ENCODE measurements at regions not wholly inside any gene's neighbourhood (a gene's known extent, or its start where the extent isn't known, plus 50 kb on each side); places are given as distances from the start of the nearest gene placed in this dataset.

DNA sequence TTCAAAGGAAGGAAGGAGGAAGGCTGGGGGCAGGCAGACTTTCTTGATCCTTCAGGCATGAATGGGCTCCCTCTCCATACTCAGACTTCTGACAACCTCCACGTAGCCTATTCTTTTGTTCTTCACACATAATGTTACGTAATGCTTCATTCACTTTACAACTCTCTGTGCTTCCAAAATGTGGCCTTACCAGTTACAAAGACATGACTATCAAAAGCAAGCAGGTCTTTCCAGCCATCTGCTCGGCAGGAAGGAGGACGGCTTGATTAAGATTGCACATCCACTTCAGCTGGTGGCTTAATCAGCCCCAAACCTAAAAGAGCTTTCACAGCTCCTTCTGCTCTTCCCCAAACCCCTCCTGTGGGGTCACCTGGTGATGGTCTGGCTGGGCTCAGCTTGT, 263.2 kb downstream of the XXYLT1 start:
- H4K20me1 ChIP-seq (ENCODE audit: insufficient read depth), result no peaks in the 10 kb centered on the region
- no peaks in the 10 kb centered on the region for H3K79me2 ChIP-seq (ENCODE audit: insufficient read depth)
- no peak overlapping the region for H2AFZ ChIP-seq (ENCODE audit: low read depth)
- POLR2A ChIA-PET, result no interaction called here
- no peak for DNase-seq
- H3K4me1 ChIP-seq (ENCODE audit: control insufficient read depth in 1 of 2, insufficient read depth in 2 of 2, low read depth in 1 of 2, low read length in 1 of 2), result peaks cover 0 to 19% of the 10 kb centered on the region in 2 experiments; a peak in 2 of 4 replicates
- no peaks in the 10 kb centered on the region for H3F3A ChIP-seq (replicated peaks; ENCODE audit: insufficient read depth)
- H3K9me2 ChIP-seq, result no peaks in the 10 kb centered on the region
- 82% methylated on average over 4 of the region's 4 CpGs for WGBS (ENCODE audit: low lambda C conversion rate)
- peaks cover 10% of the 10 kb centered on the region; the same call in 1 of the 2 replicates for H3K27me3 ChIP-seq (ENCODE audit: insufficient read depth)
- H3K36me3 ChIP-seq (replicated peaks in 1 of 2; ENCODE audit: control insufficient read depth in 1 of 2, insufficient read depth in 2 of 2, low read length in 1 of 2), result no peaks in the 10 kb centered on the region
- CTCF ChIA-PET, result interaction anchor here (1.1 to 2.2 kb wide), 2 partner anchors 28 to 99 kb away, joined by 3 to 5 read pairs; no protein-coding TSS in a partner anchor
- H3K4me3 ChIP-seq (ENCODE audit: low read depth in 2 of 2, low read length in 1 of 2), result no peak overlapping the region
- no peak overlapping the region for H3K4me2 ChIP-seq
- TF ChIP-seq GATA2 (CRISPR knock-in tag; IDR thresholded peaks at IDR 0.05), result no peak
- no peak for TF ChIP-seq EZH2phosphoT487 (IDR thresholded peaks at IDR 0.05; ENCODE audit: borderline replicate concordance, low read depth)
- H3K9me3 ChIP-seq, result no peaks in the 10 kb centered on the region
- no peak overlapping the region for H3K9ac ChIP-seq
- H3K27ac ChIP-seq (ENCODE audit: low read depth in 2 of 2, low read length in 1 of 2), result no peak overlapping the region

DNA sequence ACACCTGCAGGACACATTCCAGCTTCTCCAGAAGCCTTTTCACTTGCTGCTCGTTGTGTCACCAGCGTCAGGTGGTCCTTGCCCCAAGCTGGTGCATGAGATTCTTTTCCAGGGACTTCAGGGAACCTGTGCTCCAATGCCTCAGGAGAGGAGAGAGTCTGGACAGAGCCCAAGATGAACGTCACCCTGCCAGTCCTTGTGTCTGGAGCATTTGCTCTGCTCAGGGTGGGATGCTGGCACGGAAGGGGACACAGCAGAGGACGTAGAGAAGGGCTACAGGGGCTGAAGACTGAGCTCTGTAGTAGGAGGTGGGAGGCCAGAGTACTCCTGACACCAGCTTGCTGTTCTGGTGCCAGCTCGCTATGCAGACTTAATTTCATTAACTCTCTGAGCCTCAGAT, 262.1 kb downstream of the XXYLT1 start:
- POLR2A ChIA-PET, result no interaction called here
- H3K27ac ChIP-seq (ENCODE audit: low read depth in 2 of 2, low read length in 1 of 2), result no peak overlapping the region
- H3K4me1 ChIP-seq (ENCODE audit: control insufficient read depth in 1 of 2, insufficient read depth in 2 of 2, low read depth in 1 of 2, low read length in 1 of 2), result peaks cover 0 to 27% of the 10 kb centered on the region in 2 experiments; a peak in 3 of 4 replicates
- no peak overlapping the region for H3K9ac ChIP-seq
- no peaks in the 10 kb centered on the region for H3K79me2 ChIP-seq (ENCODE audit: insufficient read depth)
- H3K4me3 ChIP-seq (ENCODE audit: low read depth in 2 of 2, low read length in 1 of 2), result no peak overlapping the region
- no peaks in the 10 kb centered on the region for H3K36me3 ChIP-seq (replicated peaks in 1 of 2; ENCODE audit: control insufficient read depth in 1 of 2, insufficient read depth in 2 of 2, low read length in 1 of 2)
- no peak overlapping the region for H2AFZ ChIP-seq (ENCODE audit: low read depth)
- peaks cover 9% of the 10 kb centered on the region; the same call in 1 of the 2 replicates for H3K27me3 ChIP-seq (ENCODE audit: insufficient read depth)
- CTCF ChIA-PET, result interaction anchor here (1.1 kb wide), 1 partner anchor 337 kb away, joined by 3 read pairs; the partner anchor contains the start of gene LSG1
- no peaks in the 10 kb centered on the region for H3F3A ChIP-seq (replicated peaks; ENCODE audit: insufficient read depth)
- H3K9me3 ChIP-seq, result no peaks in the 10 kb centered on the region
- H3K9me2 ChIP-seq, result no peaks in the 10 kb centered on the region
- no peaks in the 10 kb centered on the region for H4K20me1 ChIP-seq (ENCODE audit: insufficient read depth)
- H3K4me2 ChIP-seq, result no peak overlapping the region
- 41% methylated on average over 6 of the region's 6 CpGs for WGBS (ENCODE audit: low lambda C conversion rate)
- no peak for DNase-seq
- TF ChIP-seq RXRA (IDR thresholded peaks at IDR 0.05; ENCODE audit: borderline replicate concordance, low read depth) (no peak), MXI1 (IDR thresholded peaks at IDR 0.05; ENCODE audit: low read depth, low read length) (no peak), CHD2 (IDR thresholded peaks at IDR 0.05; ENCODE audit: low read length, partially characterized antibody) (no peak), FOXJ3 (CRISPR knock-in tag; IDR thresholded peaks at IDR 0.05) (no peak), YY1 (IDR thresholded peaks at IDR 0.05; ENCODE audit: low read depth) (no peak), NRF1 (IDR thresholded peaks at IDR 0.05; ENCODE audit: low read depth, low read length) (no peak), RCOR1 (IDR thresholded peaks at IDR 0.05; ENCODE audit: low read length) (no peak), POLR2AphosphoS5 (IDR thresholded peaks at IDR 0.05; ENCODE audit: low read depth, low read length) (no peak), SMC3 (IDR thresholded peaks at IDR 0.05; ENCODE audit: low read depth, low read length) (no peak), ELF1 (IDR thresholded peaks at IDR 0.05) (no peak), RAD21 (IDR thresholded peaks at IDR 0.05; ENCODE audit: low read length) (no peak), TCF12 (IDR thresholded peaks at IDR 0.05) (no peak), GABPA (IDR thresholded peaks at IDR 0.05; ENCODE audit: low read depth) (no peak)
- TF ChIP-seq, protein P1, sequence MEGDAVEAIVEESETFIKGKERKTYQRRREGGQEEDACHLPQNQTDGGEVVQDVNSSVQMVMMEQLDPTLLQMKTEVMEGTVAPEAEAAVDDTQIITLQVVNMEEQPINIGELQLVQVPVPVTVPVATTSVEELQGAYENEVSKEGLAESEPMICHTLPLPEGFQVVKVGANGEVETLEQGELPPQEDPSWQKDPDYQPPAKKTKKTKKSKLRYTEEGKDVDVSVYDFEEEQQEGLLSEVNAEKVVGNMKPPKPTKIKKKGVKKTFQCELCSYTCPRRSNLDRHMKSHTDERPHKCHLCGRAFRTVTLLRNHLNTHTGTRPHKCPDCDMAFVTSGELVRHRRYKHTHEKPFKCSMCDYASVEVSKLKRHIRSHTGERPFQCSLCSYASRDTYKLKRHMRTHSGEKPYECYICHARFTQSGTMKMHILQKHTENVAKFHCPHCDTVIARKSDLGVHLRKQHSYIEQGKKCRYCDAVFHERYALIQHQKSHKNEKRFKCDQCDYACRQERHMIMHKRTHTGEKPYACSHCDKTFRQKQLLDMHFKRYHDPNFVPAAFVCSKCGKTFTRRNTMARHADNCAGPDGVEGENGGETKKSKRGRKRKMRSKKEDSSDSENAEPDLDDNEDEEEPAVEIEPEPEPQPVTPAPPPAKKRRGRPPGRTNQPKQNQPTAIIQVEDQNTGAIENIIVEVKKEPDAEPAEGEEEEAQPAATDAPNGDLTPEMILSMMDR (IDR thresholded peaks at IDR 0.05), result no peak
- TF ChIP-seq, protein P2, sequence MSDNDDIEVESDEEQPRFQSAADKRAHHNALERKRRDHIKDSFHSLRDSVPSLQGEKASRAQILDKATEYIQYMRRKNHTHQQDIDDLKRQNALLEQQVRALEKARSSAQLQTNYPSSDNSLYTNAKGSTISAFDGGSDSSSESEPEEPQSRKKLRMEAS (IDR thresholded peaks at IDR 0.05; ENCODE audit: low read depth), result no peak
- TF ChIP-seq, protein P3, sequence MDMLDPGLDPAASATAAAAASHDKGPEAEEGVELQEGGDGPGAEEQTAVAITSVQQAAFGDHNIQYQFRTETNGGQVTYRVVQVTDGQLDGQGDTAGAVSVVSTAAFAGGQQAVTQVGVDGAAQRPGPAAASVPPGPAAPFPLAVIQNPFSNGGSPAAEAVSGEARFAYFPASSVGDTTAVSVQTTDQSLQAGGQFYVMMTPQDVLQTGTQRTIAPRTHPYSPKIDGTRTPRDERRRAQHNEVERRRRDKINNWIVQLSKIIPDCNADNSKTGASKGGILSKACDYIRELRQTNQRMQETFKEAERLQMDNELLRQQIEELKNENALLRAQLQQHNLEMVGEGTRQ (IDR thresholded peaks at IDR 0.05; ENCODE audit: borderline replicate concordance, low read depth, low read length), result no peak
- TF ChIP-seq, protein P4, sequence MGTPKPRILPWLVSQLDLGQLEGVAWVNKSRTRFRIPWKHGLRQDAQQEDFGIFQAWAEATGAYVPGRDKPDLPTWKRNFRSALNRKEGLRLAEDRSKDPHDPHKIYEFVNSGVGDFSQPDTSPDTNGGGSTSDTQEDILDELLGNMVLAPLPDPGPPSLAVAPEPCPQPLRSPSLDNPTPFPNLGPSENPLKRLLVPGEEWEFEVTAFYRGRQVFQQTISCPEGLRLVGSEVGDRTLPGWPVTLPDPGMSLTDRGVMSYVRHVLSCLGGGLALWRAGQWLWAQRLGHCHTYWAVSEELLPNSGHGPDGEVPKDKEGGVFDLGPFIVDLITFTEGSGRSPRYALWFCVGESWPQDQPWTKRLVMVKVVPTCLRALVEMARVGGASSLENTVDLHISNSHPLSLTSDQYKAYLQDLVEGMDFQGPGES (IDR thresholded peaks at IDR 0.05; ENCODE audit: low read depth, low read length), result no peak
- TF ChIP-seq, protein P5, sequence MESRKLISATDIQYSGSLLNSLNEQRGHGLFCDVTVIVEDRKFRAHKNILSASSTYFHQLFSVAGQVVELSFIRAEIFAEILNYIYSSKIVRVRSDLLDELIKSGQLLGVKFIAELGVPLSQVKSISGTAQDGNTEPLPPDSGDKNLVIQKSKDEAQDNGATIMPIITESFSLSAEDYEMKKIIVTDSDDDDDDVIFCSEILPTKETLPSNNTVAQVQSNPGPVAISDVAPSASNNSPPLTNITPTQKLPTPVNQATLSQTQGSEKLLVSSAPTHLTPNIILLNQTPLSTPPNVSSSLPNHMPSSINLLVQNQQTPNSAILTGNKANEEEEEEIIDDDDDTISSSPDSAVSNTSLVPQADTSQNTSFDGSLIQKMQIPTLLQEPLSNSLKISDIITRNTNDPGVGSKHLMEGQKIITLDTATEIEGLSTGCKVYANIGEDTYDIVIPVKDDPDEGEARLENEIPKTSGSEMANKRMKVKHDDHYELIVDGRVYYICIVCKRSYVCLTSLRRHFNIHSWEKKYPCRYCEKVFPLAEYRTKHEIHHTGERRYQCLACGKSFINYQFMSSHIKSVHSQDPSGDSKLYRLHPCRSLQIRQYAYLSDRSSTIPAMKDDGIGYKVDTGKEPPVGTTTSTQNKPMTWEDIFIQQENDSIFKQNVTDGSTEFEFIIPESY (IDR thresholded peaks at IDR 0.05; ENCODE audit: borderline replicate concordance, low read depth), result no peak
